Activated T-helper 2 cell treated with anti-CD3 and anti-CD28 coated beads, Interferon-gamma antibody, Interleukin-2, Interleukin-4, amounts not matched to agents 10 μg/mL and 5 μg/mL and 100 μg/mL, durations not matched to agents 14 hours and 24 hours and 36 hours (primary cell): ENCODE measurements at regions not wholly inside any gene's neighbourhood (a gene's known extent, or its start where the extent isn't known, plus 50 kb on each side); places are given as distances from the start of the nearest gene placed in this dataset.
"Not testable (repeated sequence)": the region's sequence is repeated elsewhere in the genome, so short reads cannot be mapped to it uniquely, and the experiment has no call there.

Experiments
- DNase-seq: peaks from one replicate; pipeline ENCODE4 v3.0.0; 2021; ENCODE audit warnings: low spot score
- H3K27ac Mint-ChIP-seq: one replicate; pipeline ENCODE4 v1.8.0; 2021; ENCODE audit warnings: mixed read lengths
- H3K27me3 Mint-ChIP-seq: one replicate; pipeline ENCODE4 v1.8.0; 2021; ENCODE audit warnings: low read depth, mixed read lengths
- H3K36me3 Mint-ChIP-seq: one replicate; pipeline ENCODE4 v1.8.0; 2021; ENCODE audit warnings: low read depth, mixed read lengths
- H3K4me1 Mint-ChIP-seq: one replicate; pipeline ENCODE4 v1.8.0; 2021; ENCODE audit warnings: low read depth, mixed read lengths
- H3K4me3 Mint-ChIP-seq: one replicate; pipeline ENCODE4 v1.8.0; 2021; ENCODE audit warnings: low read depth, mild to moderate bottlenecking, moderate library complexity, mixed read lengths
- H3K9me3 Mint-ChIP-seq: one replicate; pipeline ENCODE4 v1.8.0; 2021; ENCODE audit warnings: mixed read lengths
- intact Hi-C: fragments of 100-400 bp; cut with micrococcal nuclease; formaldehyde crosslinking; loops from one replicate; pipeline ENCODE4 v1.15.1; 2023

- Mint-ChIP-seq H3K9me3 (no peaks in the 10 kb centered on the region), H3K27me3 (no peaks in the 10 kb centered on the region), H3K4me3 (no peak overlapping the region), H3K27ac (no peak overlapping the region), H3K4me1 (no peaks in the 10 kb centered on the region), H3K36me3 (no peaks in the 10 kb centered on the region)
- DNase-seq = no peak
- intact Hi-C loops = no loop called here
Measured at GRCh38 chr13:94886191-94886590, 173.8 kb upstream of the SOX21 start.

GRCh38 chr13:94880463-94880862 lies 168.1 kb upstream of the SOX21 start:
- intact Hi-C loops = no loop called here
- DNase-seq = no peak
- no peak overlapping the region for H3K27ac Mint-ChIP-seq
- H3K27me3 Mint-ChIP-seq = no peaks in the 10 kb centered on the region
- H3K36me3 Mint-ChIP-seq = no peaks in the 10 kb centered on the region
- H3K4me1 Mint-ChIP-seq = no peaks in the 10 kb centered on the region
- H3K9me3 Mint-ChIP-seq = no peaks in the 10 kb centered on the region
- H3K4me3 Mint-ChIP-seq = no peak overlapping the region

GRCh38 chr13:94878602-94879165 lies 166.3 kb upstream of the SOX21 start:
- no peak overlapping the region for H3K27ac Mint-ChIP-seq
- no peak overlapping the region for H3K4me3 Mint-ChIP-seq
- intact Hi-C loops = no loop called here
- no peak for DNase-seq
- no peaks in the 10 kb centered on the region for H3K4me1 Mint-ChIP-seq
- no peaks in the 10 kb centered on the region for H3K9me3 Mint-ChIP-seq
- H3K27me3 Mint-ChIP-seq = no peaks in the 10 kb centered on the region
- H3K36me3 Mint-ChIP-seq = no peaks in the 10 kb centered on the region

GRCh38 chr13:94864474-94864873 lies 152.1 kb upstream of the SOX21 start:
- Mint-ChIP-seq H3K27ac (no peak overlapping the region), H3K4me3 (no peak overlapping the region), H3K36me3 (no peaks in the 10 kb centered on the region), H3K4me1 (peaks cover 14% of the 10 kb centered on the region), H3K9me3 (no peaks in the 10 kb centered on the region), H3K27me3 (peaks cover 16% of the 10 kb centered on the region)
- intact Hi-C loops = no loop called here
- no peak for DNase-seq

GRCh38 chr13:94860981-94861407 lies 148.6 kb upstream of the SOX21 start:
- Mint-ChIP-seq H3K27me3 (peaks cover 18% of the 10 kb centered on the region), H3K36me3 (no peaks in the 10 kb centered on the region), H3K4me1 (peaks cover 14% of the 10 kb centered on the region), H3K4me3 (peak overlapping the region; percentile 81), H3K27ac (peak overlapping the region; percentile 80), H3K9me3 (no peaks in the 10 kb centered on the region)
- DNase-seq = no peak
- intact Hi-C loops = no loop called here

GRCh38 chr13:94859811-94860210 lies 147.5 kb upstream of the SOX21 start:
- no peaks in the 10 kb centered on the region for H3K36me3 Mint-ChIP-seq
- no peak overlapping the region for H3K4me3 Mint-ChIP-seq

GRCh38 chr13:94859278-94859691 lies 146.9 kb upstream of the SOX21 start:
- H3K27ac Mint-ChIP-seq = no peak overlapping the region
- intact Hi-C loops = no loop called here
- DNase-seq = no peak
- peaks cover 15% of the 10 kb centered on the region for H3K4me1 Mint-ChIP-seq
- no peaks in the 10 kb centered on the region for H3K9me3 Mint-ChIP-seq
- no peaks in the 10 kb centered on the region for H3K36me3 Mint-ChIP-seq
- H3K27me3 Mint-ChIP-seq = peaks cover 18% of the 10 kb centered on the region
- no peak overlapping the region for H3K4me3 Mint-ChIP-seq

More at GRCh38 chr13:94859811-94860210, 147.5 kb upstream of the SOX21 start:
- H3K4me1 Mint-ChIP-seq = peaks cover 14% of the 10 kb centered on the region
- intact Hi-C loops = no loop called here
- no peak for DNase-seq
- H3K27me3 Mint-ChIP-seq = peaks cover 14% of the 10 kb centered on the region
- H3K9me3 Mint-ChIP-seq = no peaks in the 10 kb centered on the region
- no peak overlapping the region for H3K27ac Mint-ChIP-seq

GRCh38 chr13:94858856-94859255 lies 146.5 kb upstream of the SOX21 start:
- H3K4me1 Mint-ChIP-seq = peaks cover 15% of the 10 kb centered on the region

GRCh38 chr13:94854688-94855087 lies 142.3 kb upstream of the SOX21 start:
- Mint-ChIP-seq H3K9me3 (no peaks in the 10 kb centered on the region), H3K4me3 (no peak overlapping the region), H3K27ac (no peak overlapping the region), H3K27me3 (peaks cover 9% of the 10 kb centered on the region), H3K4me1 (peaks cover 1% of the 10 kb centered on the region), H3K36me3 (no peaks in the 10 kb centered on the region)
- intact Hi-C loops = no loop called here
- DNase-seq = no peak

More at GRCh38 chr13:94858856-94859255, 146.5 kb upstream of the SOX21 start:
- H3K27me3 Mint-ChIP-seq = peaks cover 18% of the 10 kb centered on the region
- H3K27ac Mint-ChIP-seq = no peak overlapping the region
- H3K4me3 Mint-ChIP-seq = no peak overlapping the region
- DNase-seq = no peak
- H3K36me3 Mint-ChIP-seq = no peaks in the 10 kb centered on the region
- no peaks in the 10 kb centered on the region for H3K9me3 Mint-ChIP-seq
- intact Hi-C loops = no loop called here

GRCh38 chr13:94851576-94851975 lies 139.2 kb upstream of the SOX21 start:
- peaks cover 7% of the 10 kb centered on the region for H3K27me3 Mint-ChIP-seq
- no peak overlapping the region for H3K27ac Mint-ChIP-seq
- no peak for DNase-seq
- H3K4me3 Mint-ChIP-seq = no peak overlapping the region
- H3K36me3 Mint-ChIP-seq = no peaks in the 10 kb centered on the region
- intact Hi-C loops = no loop called here
- H3K4me1 Mint-ChIP-seq = peaks cover 1% of the 10 kb centered on the region
- H3K9me3 Mint-ChIP-seq = no peaks in the 10 kb centered on the region

GRCh38 chr13:94849254-94849653 lies 136.9 kb upstream of the SOX21 start:
- Mint-ChIP-seq H3K4me3 (no peak overlapping the region), H3K27ac (no peak overlapping the region), H3K36me3 (no peaks in the 10 kb centered on the region), H3K9me3 (no peaks in the 10 kb centered on the region), H3K27me3 (peaks cover 2% of the 10 kb centered on the region), H3K4me1 (no peaks in the 10 kb centered on the region)
- no peak for DNase-seq
- intact Hi-C loops = no loop called here

GRCh38 chr13:94842901-94843300 lies 130.6 kb upstream of the SOX21 start:
- Mint-ChIP-seq H3K27ac (no peak overlapping the region), H3K9me3 (no peaks in the 10 kb centered on the region), H3K36me3 (no peaks in the 10 kb centered on the region), H3K4me3 (no peak overlapping the region), H3K4me1 (no peaks in the 10 kb centered on the region), H3K27me3 (peaks cover 1% of the 10 kb centered on the region)
- intact Hi-C loops = no loop called here
- no peak for DNase-seq

- intact Hi-C loops = not testable (repeated sequence)
Measured at GRCh38 chr13:94837056-94837455, 124.7 kb upstream of the SOX21 start.

GRCh38 chr13:94829837-94830365 lies 117.6 kb upstream of the SOX21 start:
- H3K9me3 Mint-ChIP-seq = no peaks in the 10 kb centered on the region
- H3K27me3 Mint-ChIP-seq = no peaks in the 10 kb centered on the region
- intact Hi-C loops = no loop called here
- DNase-seq = no peak
- no peak overlapping the region for H3K27ac Mint-ChIP-seq
- no peaks in the 10 kb centered on the region for H3K36me3 Mint-ChIP-seq
- no peaks in the 10 kb centered on the region for H3K4me1 Mint-ChIP-seq
- no peak overlapping the region for H3K4me3 Mint-ChIP-seq

More at GRCh38 chr13:94837056-94837455, 124.7 kb upstream of the SOX21 start:
- not testable (repeated sequence) for H3K4me3 Mint-ChIP-seq, H3K27ac Mint-ChIP-seq, H3K27me3 Mint-ChIP-seq, DNase-seq, H3K4me1 Mint-ChIP-seq, H3K9me3 Mint-ChIP-seq, H3K36me3 Mint-ChIP-seq
